ENCODE measurements at regions not wholly inside any gene's neighbourhood (a gene's known extent, or its start where the extent isn't known, plus 50 kb on each side); places are given as distances from the start of the nearest gene placed in this dataset.

- no peak overlapping the region for H3K4me3 ChIP-seq (replicated peaks in 1 of 3; ENCODE audit: insufficient read depth in 1 of 3, low read depth in 1 of 3, low read length in 3 of 3)
- H3K36me3 ChIP-seq (ENCODE audit: control insufficient read depth in 2 of 2, extremely low read depth in 1 of 2, insufficient read depth in 2 of 2, low read length in 2 of 2), result no peaks in the 10 kb centered on the region
- H3K9me3 ChIP-seq (replicated peaks; ENCODE audit: control insufficient read depth, insufficient read depth, low read length), result peaks cover 2% of the 10 kb centered on the region
- H4K20me1 ChIP-seq (replicated peaks; ENCODE audit: control insufficient read depth, extremely low read depth, insufficient read depth, low read length), result no peaks in the 10 kb centered on the region
- BruUV-seq (replicated peaks), result no TSS peak
- H3K27me3 ChIP-seq (ENCODE audit: control insufficient read depth in 2 of 2, insufficient read depth in 2 of 2, low read length in 2 of 2), result no peaks in the 10 kb centered on the region
- DNase-seq (ENCODE audit: low read depth, low spot score) (no peak), FAIRE-seq (no peak)
- no peak overlapping the region for H3K9ac ChIP-seq (replicated peaks; ENCODE audit: extremely low read depth, insufficient read depth, low read length)
- H2AFZ ChIP-seq (ENCODE audit: low read depth, low read length), result no peak overlapping the region
- ChIA-PET CTCF (no interaction called here), POLR2A (no interaction called here)
- dilution Hi-C loops (cut with MboI; ENCODE audit: extremely low pct_ligation_motif_present, low sequenced_read_pairs) (no loop called here), intact Hi-C loops (cut with micrococcal nuclease) (no loop called here)
- no peak overlapping the region for H3K27ac ChIP-seq (ENCODE audit: insufficient read depth, low read depth, low read length)
- H3K79me2 ChIP-seq (ENCODE audit: control insufficient read depth, insufficient read depth, low read length), result no peaks in the 10 kb centered on the region
- H3K4me2 ChIP-seq (ENCODE audit: insufficient read depth, low read length), result no peak overlapping the region
- no peak for TF ChIP-seq FOS (IDR thresholded peaks at IDR 0.05; ENCODE audit: borderline replicate concordance, insufficient read depth, low read length)
- no peak for TF ChIP-seq MAX (IDR thresholded peaks at IDR 0.05; ENCODE audit: insufficient read depth, insufficient read length)
- no peak for TF ChIP-seq POLR2AphosphoS5 (IDR thresholded peaks at IDR 0.05; ENCODE audit: insufficient read depth, low read depth, low read length)
- TF ChIP-seq EZH2 (IDR thresholded peaks at IDR 0.05; ENCODE audit: borderline replicate concordance, low read depth, low read length, severe bottlenecking), result no peak
- no peak for TF ChIP-seq GATA2 (IDR thresholded peaks at IDR 0.05; ENCODE audit: insufficient read depth, insufficient read length, low read depth, low read length)
- TF ChIP-seq CTCF (IDR thresholded peaks at IDR 0.05; ENCODE audit: extremely low read depth in 1 of 2, insufficient read depth in 1 of 2, low read depth in 1 of 2, low read length in 2 of 2), result no peak
- no peak for TF ChIP-seq JUN (IDR thresholded peaks at IDR 0.05; ENCODE audit: borderline replicate concordance, insufficient read depth, insufficient read length, low read depth)
- TF ChIP-seq POLR2A (IDR thresholded peaks at IDR 0.05; ENCODE audit: low read depth, low read length), result no peak
- no peak for TF ChIP-seq MYC (IDR thresholded peaks at IDR 0.05; ENCODE audit: low read depth, low read length)
- no peaks in the 10 kb centered on the region for H3K9me1 ChIP-seq (replicated peaks; ENCODE audit: control insufficient read depth, extremely low read depth, insufficient read depth, low read length)
- H3K4me1 ChIP-seq (ENCODE audit: control insufficient read depth, extremely low read depth, insufficient read depth, low read length), result no peaks in the 10 kb centered on the region
These were observed 435.5 kb downstream of the SLCO4C1 start for GRCh38 chr5:101860563-101860962.
